ENCODE measurements at regions not wholly inside any gene's neighbourhood (a gene's known extent, or its start where the extent isn't known, plus 50 kb on each side); places are given as distances from the start of the nearest gene placed in this dataset.

DNA sequence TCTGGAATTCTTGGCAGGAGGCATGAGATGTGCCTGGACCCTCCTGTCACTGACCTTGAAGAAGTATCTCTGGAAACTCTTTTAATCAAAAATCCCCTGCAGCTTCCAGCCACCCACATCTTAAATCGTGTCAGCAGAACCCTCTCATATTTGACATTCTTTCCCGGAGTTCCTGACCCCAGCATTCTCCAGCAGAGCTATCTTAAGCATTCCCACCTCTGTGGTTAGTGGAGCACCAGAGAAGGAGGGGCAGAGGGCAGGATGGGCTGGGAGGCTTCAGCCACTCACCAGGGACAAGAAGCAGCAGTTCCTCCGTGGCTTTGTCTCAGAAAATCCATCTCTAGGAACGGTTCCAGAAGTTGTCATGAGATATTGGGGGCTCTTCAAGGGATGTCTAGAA lies 149.9 kb downstream of the RGS9 start:
- H3K9ac ChIP-seq (ENCODE audit: low read depth, low read length, poor library complexity): no peak overlapping the region
- no peak overlapping the region for H3K18ac ChIP-seq (ENCODE audit: low read length)
- H3K23ac ChIP-seq (ENCODE audit: low read depth, low read length, poor library complexity): no peak overlapping the region
- H3K4me1 ChIP-seq (ENCODE audit: control insufficient read depth in 2 of 2, insufficient read depth in 1 of 2, low read depth in 1 of 2, low read length in 2 of 2): peaks cover 0 to 3% of the 10 kb centered on the region in 2 donors
- H3K27me3 ChIP-seq (ENCODE audit: control insufficient read depth in 3 of 3, insufficient read depth in 3 of 3, low read depth in 1 of 3, low read length in 3 of 3): no peaks in the 10 kb centered on the region
- H2AFZ ChIP-seq (ENCODE audit: low read length): no peak overlapping the region
- no peak overlapping the region for H2AK5ac ChIP-seq (ENCODE audit: low read depth, low read length)
- no peak overlapping the region for H2BK120ac ChIP-seq (ENCODE audit: low read depth, low read length)
- no peak for DNase-seq (ENCODE audit: low spot score)
- H3K79me1 ChIP-seq (ENCODE audit: low read depth, low read length): no peaks in the 10 kb centered on the region
- no peak overlapping the region for H3K4me3 ChIP-seq (ENCODE audit: low read length in 2 of 2)
- H4K91ac ChIP-seq (ENCODE audit: low read depth, low read length, poor library complexity): no peak overlapping the region
- H3K4me2 ChIP-seq (ENCODE audit: insufficient read depth, low read length, poor library complexity, severe bottlenecking): no peak overlapping the region
- H4K8ac ChIP-seq (ENCODE audit: low read depth, low read length): no peak overlapping the region
- no peaks in the 10 kb centered on the region for H3K36me3 ChIP-seq (replicated peaks in 1 of 2; ENCODE audit: control insufficient read depth in 2 of 2, insufficient read depth in 2 of 2, low read length in 2 of 2)
- no peak overlapping the region for H3K27ac ChIP-seq (replicated peaks; ENCODE audit: low read length)
- no peaks in the 10 kb centered on the region for H3K9me3 ChIP-seq (replicated peaks in 1 of 2; ENCODE audit: control insufficient read depth in 2 of 2, insufficient read depth in 1 of 2, low read depth in 1 of 2, low read length in 2 of 2)
- H3K14ac ChIP-seq (ENCODE audit: low read length): no peak overlapping the region
- H2BK15ac ChIP-seq (ENCODE audit: low read length): no peak overlapping the region
- WGBS, 2 donors (ENCODE audit: extremely low coverage in 2 of 2, insufficient read length in 2 of 2, insufficient replicate concordance in 1 of 2): no CpG with 5 or more reads among the region's 4 CpGs
- H2BK12ac ChIP-seq (ENCODE audit: low read length): no peak overlapping the region
- no peak overlapping the region for H3K4ac ChIP-seq (ENCODE audit: low read length)
- no peak overlapping the region for H2BK5ac ChIP-seq (ENCODE audit: low read length)

GRCh38 chr17:65283704-65284103 lies 146.5 kb downstream of the RGS9 start:
- H2BK5ac ChIP-seq (ENCODE audit: low read length): no peak overlapping the region
- H2BK15ac ChIP-seq (ENCODE audit: low read length): no peak overlapping the region
- no peak overlapping the region for H3K23ac ChIP-seq (ENCODE audit: low read depth, low read length, poor library complexity)
- no peaks in the 10 kb centered on the region for H3K27me3 ChIP-seq (ENCODE audit: control insufficient read depth in 3 of 3, insufficient read depth in 3 of 3, low read depth in 1 of 3, low read length in 3 of 3)
- DNase-seq (ENCODE audit: low spot score): no peak
- H3K27ac ChIP-seq (replicated peaks; ENCODE audit: low read length): no peak overlapping the region
- H3K9me3 ChIP-seq (replicated peaks in 1 of 2; ENCODE audit: control insufficient read depth in 2 of 2, insufficient read depth in 1 of 2, low read depth in 1 of 2, low read length in 2 of 2): no peaks in the 10 kb centered on the region
- H3K4me3 ChIP-seq (ENCODE audit: low read length in 2 of 2): no peak overlapping the region
- H2BK12ac ChIP-seq (ENCODE audit: low read length): no peak overlapping the region
- no peak overlapping the region for H3K9ac ChIP-seq (ENCODE audit: low read depth, low read length, poor library complexity)
- H3K4me1 ChIP-seq (ENCODE audit: control insufficient read depth in 2 of 2, insufficient read depth in 1 of 2, low read depth in 1 of 2, low read length in 2 of 2): no peaks in the 10 kb centered on the region
- no peak overlapping the region for H4K91ac ChIP-seq (ENCODE audit: low read depth, low read length, poor library complexity)
- no CpG with 5 or more reads among the region's 7 CpGs for WGBS, 2 donors (ENCODE audit: extremely low coverage in 2 of 2, insufficient read length in 2 of 2, insufficient replicate concordance in 1 of 2)
- H2BK120ac ChIP-seq (ENCODE audit: low read depth, low read length): no peak overlapping the region
- H3K4ac ChIP-seq (ENCODE audit: low read length): no peak overlapping the region
- H3K18ac ChIP-seq (ENCODE audit: low read length): no peak overlapping the region
- no peaks in the 10 kb centered on the region for H3K36me3 ChIP-seq (replicated peaks in 1 of 2; ENCODE audit: control insufficient read depth in 2 of 2, insufficient read depth in 2 of 2, low read length in 2 of 2)
- no peak overlapping the region for H3K4me2 ChIP-seq (ENCODE audit: insufficient read depth, low read length, poor library complexity, severe bottlenecking)
- H4K8ac ChIP-seq (ENCODE audit: low read depth, low read length): no peak overlapping the region
- no peak overlapping the region for H3K14ac ChIP-seq (ENCODE audit: low read length)
- no peak overlapping the region for H2AFZ ChIP-seq (ENCODE audit: low read length)
- H2AK5ac ChIP-seq (ENCODE audit: low read depth, low read length): no peak overlapping the region
- H3K79me1 ChIP-seq (ENCODE audit: low read depth, low read length): no peaks in the 10 kb centered on the region

GRCh38 chr17:65279456-65279855 lies 142.3 kb downstream of the RGS9 start:
- H3K27ac ChIP-seq (replicated peaks; ENCODE audit: low read length): no peak overlapping the region
- H2BK15ac ChIP-seq (ENCODE audit: low read length): no peak overlapping the region
- H2AK5ac ChIP-seq (ENCODE audit: low read depth, low read length): no peak overlapping the region
- no peak overlapping the region for H4K8ac ChIP-seq (ENCODE audit: low read depth, low read length)
- no peak for DNase-seq (ENCODE audit: low spot score)
- H3K9ac ChIP-seq (ENCODE audit: low read depth, low read length, poor library complexity): no peak overlapping the region
- H3K9me3 ChIP-seq (replicated peaks in 1 of 2; ENCODE audit: control insufficient read depth in 2 of 2, insufficient read depth in 1 of 2, low read depth in 1 of 2, low read length in 2 of 2): no peaks in the 10 kb centered on the region
- no peak overlapping the region for H3K23ac ChIP-seq (ENCODE audit: low read depth, low read length, poor library complexity)
- no peak overlapping the region for H2BK120ac ChIP-seq (ENCODE audit: low read depth, low read length)
- no peaks in the 10 kb centered on the region for H3K27me3 ChIP-seq (ENCODE audit: control insufficient read depth in 3 of 3, insufficient read depth in 3 of 3, low read depth in 1 of 3, low read length in 3 of 3)
- H3K4me1 ChIP-seq (ENCODE audit: control insufficient read depth in 2 of 2, insufficient read depth in 1 of 2, low read depth in 1 of 2, low read length in 2 of 2): peaks cover 1 to 8% of the 10 kb centered on the region in 2 donors
- no peak overlapping the region for H3K14ac ChIP-seq (ENCODE audit: low read length)
- H3K4ac ChIP-seq (ENCODE audit: low read length): no peak overlapping the region
- H2BK5ac ChIP-seq (ENCODE audit: low read length): no peak overlapping the region
- no peak overlapping the region for H3K4me2 ChIP-seq (ENCODE audit: insufficient read depth, low read length, poor library complexity, severe bottlenecking)
- H3K36me3 ChIP-seq (replicated peaks in 1 of 2; ENCODE audit: control insufficient read depth in 2 of 2, insufficient read depth in 2 of 2, low read length in 2 of 2): no peaks in the 10 kb centered on the region
- H3K4me3 ChIP-seq (ENCODE audit: low read length in 2 of 2): no peak overlapping the region
- H2AFZ ChIP-seq (ENCODE audit: low read length): no peak overlapping the region
- no peak overlapping the region for H2BK12ac ChIP-seq (ENCODE audit: low read length)
- no peak overlapping the region for H4K91ac ChIP-seq (ENCODE audit: low read depth, low read length, poor library complexity)
- H3K79me1 ChIP-seq (ENCODE audit: low read depth, low read length): no peaks in the 10 kb centered on the region
- H3K18ac ChIP-seq (ENCODE audit: low read length): no peak overlapping the region
- no CpG with 5 or more reads among the region's 2 CpGs for WGBS, 2 donors (ENCODE audit: extremely low coverage in 2 of 2, insufficient read length in 2 of 2, insufficient replicate concordance in 1 of 2)

- H4K91ac ChIP-seq (ENCODE audit: low read depth, low read length, poor library complexity): no peak overlapping the region
- no peak overlapping the region for H2AK5ac ChIP-seq (ENCODE audit: low read depth, low read length)
- H3K4me2 ChIP-seq (ENCODE audit: insufficient read depth, low read length, poor library complexity, severe bottlenecking): no peak overlapping the region
- no peak overlapping the region for H3K18ac ChIP-seq (ENCODE audit: low read length)
- H3K9me3 ChIP-seq (replicated peaks in 1 of 2; ENCODE audit: control insufficient read depth in 2 of 2, insufficient read depth in 1 of 2, low read depth in 1 of 2, low read length in 2 of 2): no peaks in the 10 kb centered on the region
- peaks cover 1 to 8% of the 10 kb centered on the region in 2 donors for H3K4me1 ChIP-seq (ENCODE audit: control insufficient read depth in 2 of 2, insufficient read depth in 1 of 2, low read depth in 1 of 2, low read length in 2 of 2)
- no peak overlapping the region for H3K4me3 ChIP-seq (ENCODE audit: low read length in 2 of 2)
- no peak overlapping the region for H3K27ac ChIP-seq (replicated peaks; ENCODE audit: low read length)
- peak overlapping the region; percentile 76 for H2AFZ ChIP-seq (ENCODE audit: low read length)
- no peak overlapping the region for H2BK15ac ChIP-seq (ENCODE audit: low read length)
- no peaks in the 10 kb centered on the region for H3K36me3 ChIP-seq (replicated peaks in 1 of 2; ENCODE audit: control insufficient read depth in 2 of 2, insufficient read depth in 2 of 2, low read length in 2 of 2)
- no CpG with 5 or more reads among the region's 10 CpGs for WGBS, 2 donors (ENCODE audit: extremely low coverage in 2 of 2, insufficient read length in 2 of 2, insufficient replicate concordance in 1 of 2)
- no peak for DNase-seq (ENCODE audit: low spot score)
- no peaks in the 10 kb centered on the region for H3K27me3 ChIP-seq (ENCODE audit: control insufficient read depth in 3 of 3, insufficient read depth in 3 of 3, low read depth in 1 of 3, low read length in 3 of 3)
- no peak overlapping the region for H3K9ac ChIP-seq (ENCODE audit: low read depth, low read length, poor library complexity)
- no peak overlapping the region for H4K8ac ChIP-seq (ENCODE audit: low read depth, low read length)
- no peak overlapping the region for H3K4ac ChIP-seq (ENCODE audit: low read length)
- no peak overlapping the region for H3K23ac ChIP-seq (ENCODE audit: low read depth, low read length, poor library complexity)
- H2BK5ac ChIP-seq (ENCODE audit: low read length): no peak overlapping the region
- H3K79me1 ChIP-seq (ENCODE audit: low read depth, low read length): no peaks in the 10 kb centered on the region
- no peak overlapping the region for H2BK120ac ChIP-seq (ENCODE audit: low read depth, low read length)
- no peak overlapping the region for H2BK12ac ChIP-seq (ENCODE audit: low read length)
- no peak overlapping the region for H3K14ac ChIP-seq (ENCODE audit: low read length)
These were observed 141.6 kb downstream of the RGS9 start for GRCh38 chr17:65278820-65279184.

Measured in neuronal stem cell (in vitro differentiated cells).